Esophagus squamous epithelium (tissue), 5 donors: ENCODE measurements at regions not wholly inside any gene's neighbourhood (a gene's known extent, or its start where the extent isn't known, plus 50 kb on each side); places are given as distances from the start of the nearest gene placed in this dataset.

Experiments
- DNase-seq: peaks from one replicate; lab custom pipeline; 2025; lab: John Stamatoyannopoulos, UW
- H3K27ac ChIP-seq, 4 donors: fragments of 200-600 bp; sonication (generic); one replicate each; pipeline ENCODE4 v1.5.1; 2016 to 2019; ENCODE audit warnings: mild to moderate bottlenecking in 1 of 4
- H3K27me3 ChIP-seq, 4 donors: fragments of 200-600 bp; sonication (generic); 1 replicate in 3 of 4; 2 replicates in 1 of 4; pipeline versions ENCODE4 v1.5.1 to v1.6.0; 2017 to 2021; ENCODE audit warnings: antibody characterized with exemption in 1 of 4
- H3K36me3 ChIP-seq, 3 donors: fragments of 200-600 bp; sonication (generic); one replicate each; pipeline ENCODE4 v1.5.1; 2016 to 2019
- H3K4me1 ChIP-seq, 3 donors: fragments of 200-600 bp; sonication (generic); one replicate each; pipeline ENCODE4 v1.5.1; 2017 to 2019
- H3K4me3 ChIP-seq, 4 donors: fragments of 200-600 bp; sonication (generic); 1 replicate in 3 of 4; 2 replicates in 1 of 4; pipeline ENCODE4 v1.5.1; 2016 to 2019; ENCODE audit warnings: mild to moderate bottlenecking in 2 of 4, moderate library complexity in 1 of 4
- H3K9me3 ChIP-seq, 3 donors: fragments of 200-600 bp; sonication (generic); one replicate each; pipeline ENCODE4 v1.5.1; 2016 to 2019
- POLR2A ChIP-seq, 4 donors: fragments of 450-650 bp; IDR thresholded peaks; one replicate each; pipeline ENCODE4 v1.6.1; 2017; ENCODE audit warnings: antibody characterized with exemption in 4 of 4, mild to moderate bottlenecking in 4 of 4, moderate library complexity in 3 of 4
- WGBS, 2 donors: methylation state at CpG; one replicate each; pipeline ENCODE4 v1.1.5; 2018; 5-methylcytosine and 5-hydroxymethylcytosine counted together
- intact Hi-C: fragments of 100-400 bp; cut with DNase I; formaldehyde crosslinking; loops from one replicate; pipeline ENCODE4 v1.15.0; 2022
- TF ChIP-seq, protein P1 (sequence below), 6 experiments: fragments of 450-650 bp in 4 of 6; fragments of 200-600 bp in 2 of 6; sonication (generic) in 2 of 6; IDR thresholded peaks; one replicate each; pipeline ENCODE4 v1.5.1; 2016 to 2019; ENCODE audit warnings: antibody characterized with exemption in 6 of 6, mild to moderate bottlenecking in 4 of 6, moderate library complexity in 4 of 6
- donor health status: DM: yes; HTN: yes; CAD: no.

DNA sequence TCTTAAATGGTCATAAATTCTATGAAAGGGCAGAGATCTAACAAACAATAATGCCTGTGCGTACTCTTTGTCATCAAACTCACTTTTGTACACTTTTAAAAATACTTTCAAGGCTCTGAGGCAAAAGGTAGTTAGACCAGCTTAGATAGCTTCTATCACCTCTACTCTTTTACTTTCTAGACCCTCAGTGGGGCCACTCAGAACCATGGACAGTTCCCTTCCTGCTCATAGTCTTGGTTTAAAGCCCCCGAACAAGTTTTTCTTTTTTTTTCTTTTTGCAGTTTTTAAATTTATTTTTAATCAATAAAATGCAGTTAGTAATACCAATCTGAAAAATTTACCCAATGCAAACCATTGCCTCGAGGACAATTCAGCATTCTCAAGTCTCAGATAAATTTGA is 460.5 kb upstream of the CNKSR2 start:
- no peak for DNase-seq
- no peak for TF ChIP-seq POLR2A (IDR thresholded peaks at IDR 0.05)
- TF ChIP-seq, protein P1, sequence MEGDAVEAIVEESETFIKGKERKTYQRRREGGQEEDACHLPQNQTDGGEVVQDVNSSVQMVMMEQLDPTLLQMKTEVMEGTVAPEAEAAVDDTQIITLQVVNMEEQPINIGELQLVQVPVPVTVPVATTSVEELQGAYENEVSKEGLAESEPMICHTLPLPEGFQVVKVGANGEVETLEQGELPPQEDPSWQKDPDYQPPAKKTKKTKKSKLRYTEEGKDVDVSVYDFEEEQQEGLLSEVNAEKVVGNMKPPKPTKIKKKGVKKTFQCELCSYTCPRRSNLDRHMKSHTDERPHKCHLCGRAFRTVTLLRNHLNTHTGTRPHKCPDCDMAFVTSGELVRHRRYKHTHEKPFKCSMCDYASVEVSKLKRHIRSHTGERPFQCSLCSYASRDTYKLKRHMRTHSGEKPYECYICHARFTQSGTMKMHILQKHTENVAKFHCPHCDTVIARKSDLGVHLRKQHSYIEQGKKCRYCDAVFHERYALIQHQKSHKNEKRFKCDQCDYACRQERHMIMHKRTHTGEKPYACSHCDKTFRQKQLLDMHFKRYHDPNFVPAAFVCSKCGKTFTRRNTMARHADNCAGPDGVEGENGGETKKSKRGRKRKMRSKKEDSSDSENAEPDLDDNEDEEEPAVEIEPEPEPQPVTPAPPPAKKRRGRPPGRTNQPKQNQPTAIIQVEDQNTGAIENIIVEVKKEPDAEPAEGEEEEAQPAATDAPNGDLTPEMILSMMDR (IDR thresholded peaks at IDR 0.05): no peak
- intact Hi-C loops: no loop called here
- 25 to 34% methylated on average over 3 of the region's 3 CpGs for WGBS, 2 donors
- no peaks in the 10 kb centered on the region for H3K4me1 ChIP-seq
- no peak overlapping the region for H3K27ac ChIP-seq
- H3K27me3 ChIP-seq: no peaks in the 10 kb centered on the region
- no peak overlapping the region for H3K4me3 ChIP-seq
- no peaks in the 10 kb centered on the region for H3K36me3 ChIP-seq
- H3K9me3 ChIP-seq: no peaks in the 10 kb centered on the region

DNA sequence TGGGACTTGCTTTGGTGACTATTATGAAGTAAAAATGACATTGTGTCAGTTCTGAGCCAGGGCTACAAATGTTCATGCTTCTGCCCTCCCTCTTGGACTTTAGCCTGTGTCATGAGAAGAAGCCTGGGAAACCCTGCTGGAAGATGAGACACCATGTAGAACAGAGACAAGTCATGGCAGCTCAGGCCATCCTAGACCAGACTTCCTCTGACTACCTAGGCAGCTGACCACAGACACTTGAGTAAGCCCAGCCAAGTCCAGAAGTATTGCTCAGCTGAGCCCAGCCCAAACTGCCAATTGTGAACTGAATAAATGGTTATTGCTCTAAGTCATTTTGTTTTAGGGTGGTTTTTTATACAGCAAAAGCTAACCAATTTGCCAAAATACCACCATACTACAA is 467.6 kb upstream of the CNKSR2 start:
- no peak for TF ChIP-seq POLR2A (IDR thresholded peaks at IDR 0.05)
- TF ChIP-seq, protein P1 (IDR thresholded peaks at IDR 0.05): no peak
- Histone ChIP-seq H3K4me3 (no peak overlapping the region), H3K9me3 (no peaks in the 10 kb centered on the region), H3K27ac (no peak overlapping the region), H3K4me1 (no peaks in the 10 kb centered on the region), H3K27me3 (no peaks in the 10 kb centered on the region), H3K36me3 (no peaks in the 10 kb centered on the region)
- intact Hi-C loops: no loop called here
- DNase-seq: no peak

DNA sequence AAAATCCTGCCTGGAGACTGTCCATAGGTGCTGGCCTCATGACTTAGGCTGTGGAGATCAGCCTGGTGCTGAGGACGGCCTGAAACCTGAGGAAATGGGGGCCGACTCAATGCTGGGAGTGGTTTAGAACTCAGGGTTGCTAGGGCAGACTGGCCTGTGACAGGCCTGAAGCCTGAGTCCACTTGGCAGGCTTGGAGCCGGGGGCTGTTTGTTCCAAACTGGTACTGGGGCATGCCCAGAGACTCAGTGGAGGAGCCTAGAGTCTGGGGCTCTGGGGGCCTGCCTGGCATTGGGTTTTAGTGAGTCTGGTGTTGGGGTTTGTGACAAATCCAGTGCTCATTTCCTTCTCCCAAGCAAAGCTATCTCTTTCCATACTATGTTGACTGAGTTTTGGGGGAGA is 489.7 kb upstream of the CNKSR2 start:
- H3K9me3 ChIP-seq: peaks cover 0 to 6% (median 0%) of the 10 kb centered on the region in 3 donors

DNA sequence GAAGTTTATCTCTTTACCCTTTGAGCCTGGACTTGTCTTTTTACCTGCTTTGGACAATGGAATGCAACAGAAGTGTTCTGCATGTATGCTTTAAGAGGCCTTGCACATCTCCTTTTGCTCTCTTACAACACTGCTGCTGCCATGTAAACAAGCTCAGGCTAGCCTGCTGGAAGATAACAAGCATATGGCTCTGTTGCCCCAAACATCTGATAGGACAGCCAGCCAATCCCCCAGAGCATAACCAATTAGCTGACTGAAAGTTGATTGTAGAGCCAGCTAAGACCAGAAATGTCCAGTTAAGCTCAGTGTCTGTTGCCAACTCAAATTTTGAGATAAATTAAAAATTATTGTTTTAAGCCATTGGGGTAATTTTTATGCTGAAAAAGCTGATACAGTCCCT is 510.6 kb upstream of the CNKSR2 start:
- H3K4me1 ChIP-seq: no peaks in the 10 kb centered on the region
- H3K27ac ChIP-seq: no peak overlapping the region
- peaks cover 0 to 13% (median 9%) of the 10 kb centered on the region in 3 donors for H3K9me3 ChIP-seq
- H3K36me3 ChIP-seq: no peaks in the 10 kb centered on the region
- no peak overlapping the region for H3K4me3 ChIP-seq
- TF ChIP-seq, protein P1 (IDR thresholded peaks at IDR 0.05): no peak
- TF ChIP-seq POLR2A (IDR thresholded peaks at IDR 0.05): no peak
- H3K27me3 ChIP-seq: no peaks in the 10 kb centered on the region
- intact Hi-C loops: no loop called here
- DNase-seq: no peak

More for the DNA sequence above, 489.7 kb upstream of the CNKSR2 start:
- Histone ChIP-seq H3K36me3 (no peaks in the 10 kb centered on the region), H3K27ac (no peak overlapping the region), H3K4me3 (no peak overlapping the region), H3K27me3 (no peaks in the 10 kb centered on the region), H3K4me1 (no peaks in the 10 kb centered on the region)
- intact Hi-C loops: no loop called here
- no peak for TF ChIP-seq POLR2A (IDR thresholded peaks at IDR 0.05)
- TF ChIP-seq, protein P1 (IDR thresholded peaks at IDR 0.05): no peak
- DNase-seq: no peak
- 82% methylated on average over 2 of the region's 3 CpGs; no CpG with 5 or more reads in 1 of the 2 donors for WGBS, 2 donors

DNA sequence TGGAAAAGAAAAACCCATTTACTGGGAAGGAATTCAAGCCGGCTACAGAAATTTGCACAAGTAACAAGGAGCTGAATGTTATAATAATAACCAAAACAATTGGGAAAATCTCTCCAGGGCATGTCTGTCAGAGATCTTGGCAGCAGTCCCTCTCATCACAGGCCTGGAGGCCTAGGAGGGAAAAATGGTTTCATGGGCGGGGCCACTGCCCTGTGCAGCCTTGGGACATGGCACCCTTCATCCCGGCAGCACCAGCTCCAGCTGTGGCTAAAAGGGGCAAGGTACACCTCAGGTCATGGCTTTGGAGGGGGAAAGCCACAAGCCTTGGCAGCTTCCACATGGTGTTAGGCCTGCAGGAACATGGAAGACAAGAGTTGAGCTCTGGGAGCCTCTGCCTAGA is 513.1 kb upstream of the CNKSR2 start:
- Histone ChIP-seq H3K9me3 (peaks cover 0 to 13% (median 9%) of the 10 kb centered on the region in 3 donors), H3K4me3 (no peak overlapping the region), H3K4me1 (no peaks in the 10 kb centered on the region), H3K27ac (no peak overlapping the region), H3K27me3 (no peaks in the 10 kb centered on the region), H3K36me3 (no peaks in the 10 kb centered on the region)
- no peak for DNase-seq
- intact Hi-C loops: no loop called here
- 60 to 85% methylated on average over 1 to 3 of the region's 3 CpGs for WGBS, 2 donors
- TF ChIP-seq POLR2A (IDR thresholded peaks at IDR 0.05): no peak
- TF ChIP-seq, protein P1 (IDR thresholded peaks at IDR 0.05): no peak
